ENCODE measurements at regions not wholly inside any gene's neighbourhood (a gene's known extent, or its start where the extent isn't known, plus 50 kb on each side); places are given as distances from the start of the nearest gene placed in this dataset.

DNA sequence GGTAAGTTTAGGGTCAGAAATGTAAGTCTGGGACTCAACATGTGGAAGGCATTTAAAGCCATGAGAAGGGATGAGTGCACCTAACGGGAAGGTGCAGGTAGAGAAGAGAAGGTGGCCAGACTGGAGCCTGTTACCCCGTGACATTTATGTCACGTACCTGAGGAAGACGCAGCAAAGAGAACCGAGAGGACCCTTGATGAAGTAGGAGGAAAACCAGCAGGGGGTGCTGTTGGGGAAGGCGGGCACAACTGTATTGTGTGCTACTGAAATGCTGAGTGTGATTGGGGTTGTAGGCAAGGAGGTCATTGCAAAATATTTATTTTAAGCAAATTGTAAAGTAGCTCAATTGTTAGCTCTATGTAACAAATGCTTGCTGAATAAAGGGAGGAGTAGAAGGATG, 338.2 kb upstream of the PRKCQ start:
- TF ChIP-seq, protein P1, sequence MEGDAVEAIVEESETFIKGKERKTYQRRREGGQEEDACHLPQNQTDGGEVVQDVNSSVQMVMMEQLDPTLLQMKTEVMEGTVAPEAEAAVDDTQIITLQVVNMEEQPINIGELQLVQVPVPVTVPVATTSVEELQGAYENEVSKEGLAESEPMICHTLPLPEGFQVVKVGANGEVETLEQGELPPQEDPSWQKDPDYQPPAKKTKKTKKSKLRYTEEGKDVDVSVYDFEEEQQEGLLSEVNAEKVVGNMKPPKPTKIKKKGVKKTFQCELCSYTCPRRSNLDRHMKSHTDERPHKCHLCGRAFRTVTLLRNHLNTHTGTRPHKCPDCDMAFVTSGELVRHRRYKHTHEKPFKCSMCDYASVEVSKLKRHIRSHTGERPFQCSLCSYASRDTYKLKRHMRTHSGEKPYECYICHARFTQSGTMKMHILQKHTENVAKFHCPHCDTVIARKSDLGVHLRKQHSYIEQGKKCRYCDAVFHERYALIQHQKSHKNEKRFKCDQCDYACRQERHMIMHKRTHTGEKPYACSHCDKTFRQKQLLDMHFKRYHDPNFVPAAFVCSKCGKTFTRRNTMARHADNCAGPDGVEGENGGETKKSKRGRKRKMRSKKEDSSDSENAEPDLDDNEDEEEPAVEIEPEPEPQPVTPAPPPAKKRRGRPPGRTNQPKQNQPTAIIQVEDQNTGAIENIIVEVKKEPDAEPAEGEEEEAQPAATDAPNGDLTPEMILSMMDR (IDR thresholded peaks at IDR 0.05), result peak; percentile 55
- TF ChIP-seq EZH2 (IDR thresholded peaks at IDR 0.05) (no peak), EZH2phosphoT487 (IDR thresholded peaks at IDR 0.05) (no peak)

All from neural progenitor cell (in vitro differentiated cells).